ENCODE measurements at regions not wholly inside any gene's neighbourhood (a gene's known extent, or its start where the extent isn't known, plus 50 kb on each side); places are given as distances from the start of the nearest gene placed in this dataset.

- Mint-ChIP-seq H3K4me3 (ENCODE audit: low read depth, unreplicated experiment) (peak overlapping the region; percentile 19), H3K4me1 (ENCODE audit: low read depth, unreplicated experiment) (peaks cover 61% of the 10 kb centered on the region), H3K27me3 (ENCODE audit: unreplicated experiment) (no peaks in the 10 kb centered on the region), H3K27ac (ENCODE audit: unreplicated experiment) (peak overlapping the region; percentile 52), H3K36me3 (ENCODE audit: insufficient read depth, unreplicated experiment) (no peaks in the 10 kb centered on the region), H3K9me3 (ENCODE audit: low read depth, unreplicated experiment) (no peaks in the 10 kb centered on the region)
- no peak for TF ChIP-seq CTCF (IDR thresholded peaks at IDR 0.05; ENCODE audit: unreplicated experiment)
- CTCF ChIA-PET = interaction anchor here (0.6 to 2.3 kb wide), 6 partner anchors 18 to 829 kb away, joined by 3 to 21 read pairs (median 6); no protein-coding TSS in a partner anchor
- BruUV-seq (replicated peaks) = no TSS peak
- DNase-seq = no peak
- intact Hi-C loops (cut with micrococcal nuclease; ENCODE audit: unreplicated experiment) = loop anchor here (5.0 kb wide), 1 partner anchor 380 kb away; no protein-coding TSS in a partner anchor
These were observed 75.6 kb upstream of the POU1F1 start for GRCh38 chr3:87351937-87352336.

- no TSS peak for BruUV-seq (replicated peaks)
- no peak overlapping the region for H3K4me3 Mint-ChIP-seq (ENCODE audit: low read depth, unreplicated experiment)
These were observed 74.2 kb upstream of the POU1F1 start for GRCh38 chr3:87350367-87351199.

GRCh38 chr3:87349833-87350232 is 73.4 kb upstream of the POU1F1 start:
- Mint-ChIP-seq H3K4me1 (ENCODE audit: low read depth, unreplicated experiment) (peaks cover 60% of the 10 kb centered on the region), H3K9me3 (ENCODE audit: low read depth, unreplicated experiment) (peaks cover 5% of the 10 kb centered on the region), H3K4me3 (ENCODE audit: low read depth, unreplicated experiment) (no peak overlapping the region), H3K36me3 (ENCODE audit: insufficient read depth, unreplicated experiment) (no peaks in the 10 kb centered on the region), H3K27me3 (ENCODE audit: unreplicated experiment) (no peaks in the 10 kb centered on the region), H3K27ac (ENCODE audit: unreplicated experiment) (peak overlapping the region; percentile 79)
- no peak for DNase-seq
- CTCF ChIA-PET = interaction anchor here (1.3 to 2.3 kb wide), 3 partner anchors 34 to 153 kb away, joined by 3 to 21 read pairs (median 8); no protein-coding TSS in a partner anchor
- intact Hi-C loops (cut with micrococcal nuclease; ENCODE audit: unreplicated experiment) = loop anchor here (1.0 to 5.0 kb wide), 5 partner anchors 32 to 653 kb away; no protein-coding TSS in a partner anchor
- no TSS peak for BruUV-seq (replicated peaks)
- no peak for TF ChIP-seq CTCF (IDR thresholded peaks at IDR 0.05; ENCODE audit: unreplicated experiment)

More at GRCh38 chr3:87350367-87351199, 74.2 kb upstream of the POU1F1 start:
- no peaks in the 10 kb centered on the region for H3K9me3 Mint-ChIP-seq (ENCODE audit: low read depth, unreplicated experiment)
- intact Hi-C loops (cut with micrococcal nuclease; ENCODE audit: unreplicated experiment) = loop anchor here (1.0 to 5.0 kb wide), 5 partner anchors 32 to 653 kb away; no protein-coding TSS in a partner anchor
- H3K27me3 Mint-ChIP-seq (ENCODE audit: unreplicated experiment) = no peaks in the 10 kb centered on the region
- DNase-seq = no peak
- CTCF ChIA-PET = interaction anchor here (0.6 to 2.3 kb wide), 9 partner anchors 15 to 445 kb away, joined by 3 to 21 read pairs (median 5); no protein-coding TSS in a partner anchor
- peak overlapping the region; percentile 79 for H3K27ac Mint-ChIP-seq (ENCODE audit: unreplicated experiment)
- TF ChIP-seq CTCF (IDR thresholded peaks at IDR 0.05; ENCODE audit: unreplicated experiment) = peak; percentile 62
- peaks cover 61% of the 10 kb centered on the region for H3K4me1 Mint-ChIP-seq (ENCODE audit: low read depth, unreplicated experiment)
- H3K36me3 Mint-ChIP-seq (ENCODE audit: insufficient read depth, unreplicated experiment) = no peaks in the 10 kb centered on the region

- CTCF ChIA-PET = interaction anchor here (1.2 kb wide), 1 partner anchor 18 kb away, joined by 3 read pairs; no protein-coding TSS in a partner anchor
- H3K9me3 Mint-ChIP-seq (ENCODE audit: low read depth, unreplicated experiment) = no peaks in the 10 kb centered on the region
- H3K36me3 Mint-ChIP-seq (ENCODE audit: insufficient read depth, unreplicated experiment) = peaks cover 9% of the 10 kb centered on the region
- no TSS peak for BruUV-seq (replicated peaks)
- no peak overlapping the region for H3K4me3 Mint-ChIP-seq (ENCODE audit: low read depth, unreplicated experiment)
- H3K4me1 Mint-ChIP-seq (ENCODE audit: low read depth, unreplicated experiment) = peaks cover 35% of the 10 kb centered on the region
- intact Hi-C loops (cut with micrococcal nuclease; ENCODE audit: unreplicated experiment) = no loop called here
- no peak overlapping the region for H3K27ac Mint-ChIP-seq (ENCODE audit: unreplicated experiment)
- TF ChIP-seq CTCF (IDR thresholded peaks at IDR 0.05; ENCODE audit: unreplicated experiment) = no peak
- DNase-seq = no peak
- no peaks in the 10 kb centered on the region for H3K27me3 Mint-ChIP-seq (ENCODE audit: unreplicated experiment)
These were observed 60.4 kb upstream of the POU1F1 start for GRCh38 chr3:87336761-87337160.

Measured in Calu3 (cell line).